Esophagus squamous epithelium (tissue), 4 donors: ENCODE measurements at regions not wholly inside any gene's neighbourhood (a gene's known extent, or its start where the extent isn't known, plus 50 kb on each side); places are given as distances from the start of the nearest gene placed in this dataset.

Experiments
- CTCF ChIP-seq, 6 experiments: fragments of 450-650 bp in 4 of 6; fragments of 200-600 bp in 2 of 6; sonication (generic) in 2 of 6; IDR thresholded peaks; one replicate each; pipeline ENCODE4 v1.5.1; 2016 to 2019; ENCODE audit warnings: antibody characterized with exemption in 6 of 6, mild to moderate bottlenecking in 4 of 6, moderate library complexity in 4 of 6
- POLR2A ChIP-seq, 4 donors: fragments of 450-650 bp; IDR thresholded peaks; one replicate each; pipeline ENCODE4 v1.6.1; 2017; ENCODE audit warnings: antibody characterized with exemption in 4 of 4, mild to moderate bottlenecking in 4 of 4, moderate library complexity in 3 of 4

GRCh38 chr20:52083627-52084232 lies 107.8 kb downstream of the ZFP64 start:
- TF ChIP-seq CTCF (IDR thresholded peaks at IDR 0.05) = peak in 5 of 6 experiments; percentile 39 to 65 (median 40)
- no peak for TF ChIP-seq POLR2A (IDR thresholded peaks at IDR 0.05)
